Vagina (tissue), 2 donors: ENCODE measurements at regions not wholly inside any gene's neighbourhood (a gene's known extent, or its start where the extent isn't known, plus 50 kb on each side); places are given as distances from the start of the nearest gene placed in this dataset.

Source experiments
- POLR2AphosphoS5 ChIP-seq, 2 donors: sonication (generic); formaldehyde crosslinking; IDR thresholded peaks; one replicate each; pipeline ENCODE4 v1.9.0; 2017; ENCODE audit warnings: antibody characterized with exemption in 2 of 2, mild to moderate bottlenecking in 2 of 2, low read depth in 1 of 2; ENCODE audit not compliant: insufficient read depth in 1 of 2
- TF ChIP-seq, protein P1 (sequence below), 3 experiments: fragments of 450-650 bp in 2 of 3; fragments of 200-600 bp in 1 of 3; sonication (generic) in 1 of 3; IDR thresholded peaks; one replicate each; pipeline ENCODE4 v1.5.1; 2017 to 2019; ENCODE audit warnings: antibody characterized with exemption in 3 of 3, mild to moderate bottlenecking in 2 of 3, moderate library complexity in 2 of 3

GRCh38 chr3:75983609-75984290 is 198.4 kb upstream of the ZNF717 start:
- TF ChIP-seq, protein P1, sequence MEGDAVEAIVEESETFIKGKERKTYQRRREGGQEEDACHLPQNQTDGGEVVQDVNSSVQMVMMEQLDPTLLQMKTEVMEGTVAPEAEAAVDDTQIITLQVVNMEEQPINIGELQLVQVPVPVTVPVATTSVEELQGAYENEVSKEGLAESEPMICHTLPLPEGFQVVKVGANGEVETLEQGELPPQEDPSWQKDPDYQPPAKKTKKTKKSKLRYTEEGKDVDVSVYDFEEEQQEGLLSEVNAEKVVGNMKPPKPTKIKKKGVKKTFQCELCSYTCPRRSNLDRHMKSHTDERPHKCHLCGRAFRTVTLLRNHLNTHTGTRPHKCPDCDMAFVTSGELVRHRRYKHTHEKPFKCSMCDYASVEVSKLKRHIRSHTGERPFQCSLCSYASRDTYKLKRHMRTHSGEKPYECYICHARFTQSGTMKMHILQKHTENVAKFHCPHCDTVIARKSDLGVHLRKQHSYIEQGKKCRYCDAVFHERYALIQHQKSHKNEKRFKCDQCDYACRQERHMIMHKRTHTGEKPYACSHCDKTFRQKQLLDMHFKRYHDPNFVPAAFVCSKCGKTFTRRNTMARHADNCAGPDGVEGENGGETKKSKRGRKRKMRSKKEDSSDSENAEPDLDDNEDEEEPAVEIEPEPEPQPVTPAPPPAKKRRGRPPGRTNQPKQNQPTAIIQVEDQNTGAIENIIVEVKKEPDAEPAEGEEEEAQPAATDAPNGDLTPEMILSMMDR (IDR thresholded peaks at IDR 0.05): no peak
- TF ChIP-seq POLR2AphosphoS5 (IDR thresholded peaks at IDR 0.05; ENCODE audit: insufficient read depth in 1 of 2, low read depth in 1 of 2): no peak
